ENCODE measurements at regions not wholly inside any gene's neighbourhood (a gene's known extent, or its start where the extent isn't known, plus 50 kb on each side); places are given as distances from the start of the nearest gene placed in this dataset.

- Histone ChIP-seq H3K9me3 (ENCODE audit: control insufficient read depth, insufficient read depth, low read length) (no peaks in the 10 kb centered on the region), H3K27me3 (ENCODE audit: control insufficient read depth, insufficient read depth, low read length) (peaks cover 11% of the 10 kb centered on the region), H3K4me1 (ENCODE audit: control insufficient read depth, insufficient read depth, low read length) (no peaks in the 10 kb centered on the region), H3K36me3 (ENCODE audit: control insufficient read depth, insufficient read depth, low read length) (no peaks in the 10 kb centered on the region), H3K4me3 (ENCODE audit: low read length) (no peak overlapping the region), H3K27ac (ENCODE audit: low read length) (no peak overlapping the region)
- TF ChIP-seq, protein P1, sequence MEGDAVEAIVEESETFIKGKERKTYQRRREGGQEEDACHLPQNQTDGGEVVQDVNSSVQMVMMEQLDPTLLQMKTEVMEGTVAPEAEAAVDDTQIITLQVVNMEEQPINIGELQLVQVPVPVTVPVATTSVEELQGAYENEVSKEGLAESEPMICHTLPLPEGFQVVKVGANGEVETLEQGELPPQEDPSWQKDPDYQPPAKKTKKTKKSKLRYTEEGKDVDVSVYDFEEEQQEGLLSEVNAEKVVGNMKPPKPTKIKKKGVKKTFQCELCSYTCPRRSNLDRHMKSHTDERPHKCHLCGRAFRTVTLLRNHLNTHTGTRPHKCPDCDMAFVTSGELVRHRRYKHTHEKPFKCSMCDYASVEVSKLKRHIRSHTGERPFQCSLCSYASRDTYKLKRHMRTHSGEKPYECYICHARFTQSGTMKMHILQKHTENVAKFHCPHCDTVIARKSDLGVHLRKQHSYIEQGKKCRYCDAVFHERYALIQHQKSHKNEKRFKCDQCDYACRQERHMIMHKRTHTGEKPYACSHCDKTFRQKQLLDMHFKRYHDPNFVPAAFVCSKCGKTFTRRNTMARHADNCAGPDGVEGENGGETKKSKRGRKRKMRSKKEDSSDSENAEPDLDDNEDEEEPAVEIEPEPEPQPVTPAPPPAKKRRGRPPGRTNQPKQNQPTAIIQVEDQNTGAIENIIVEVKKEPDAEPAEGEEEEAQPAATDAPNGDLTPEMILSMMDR (IDR thresholded peaks at IDR 0.05), result no peak
- Mint-ChIP-seq H3K36me3 (no peaks in the 10 kb centered on the region), H3K4me1 (peaks cover 2% of the 10 kb centered on the region in 2 donors), H3K4me3 (no peak overlapping the region), H3K27me3 (ENCODE audit: low read depth in 2 of 2) (peaks cover 20 to 35% of the 10 kb centered on the region in 2 donors), H3K27ac (no peak overlapping the region), H3K9me3 (no peaks in the 10 kb centered on the region)
- no peak for ATAC-seq
- no peak for DNase-seq
- WGBS (ENCODE audit: insufficient coverage), result 93% methylated on average over 3 of the region's 3 CpGs
- intact Hi-C loops (cut with micrococcal nuclease), result no loop called here
Measured at GRCh38 chr2:205931388-205931787, 154.6 kb downstream of the INO80D start.

- Mint-ChIP-seq H3K4me1 (peaks cover 8% of the 10 kb centered on the region in 2 donors), H3K9me3 (no peaks in the 10 kb centered on the region), H3K27ac (no peak overlapping the region), H3K27me3 (ENCODE audit: low read depth in 2 of 2) (peaks cover 25 to 46% of the 10 kb centered on the region in 2 donors), H3K36me3 (no peaks in the 10 kb centered on the region), H3K4me3 (no peak overlapping the region)
- DNase-seq, result no peak
- H3K9me3 ChIP-seq (ENCODE audit: control insufficient read depth, insufficient read depth, low read length), result no peaks in the 10 kb centered on the region
- peaks cover 6% of the 10 kb centered on the region for H3K4me1 ChIP-seq (ENCODE audit: control insufficient read depth, insufficient read depth, low read length)
- ATAC-seq, result no peak
- H3K36me3 ChIP-seq (ENCODE audit: control insufficient read depth, insufficient read depth, low read length), result no peaks in the 10 kb centered on the region
- intact Hi-C loops (cut with micrococcal nuclease), result no loop called here
- H3K4me3 ChIP-seq (ENCODE audit: low read length), result no peak overlapping the region
- no peak overlapping the region for H3K27ac ChIP-seq (ENCODE audit: low read length)
- H3K27me3 ChIP-seq (ENCODE audit: control insufficient read depth, insufficient read depth, low read length), result peaks cover 20% of the 10 kb centered on the region
- WGBS (ENCODE audit: insufficient coverage), result 82% methylated on average over 4 of the region's 4 CpGs
- TF ChIP-seq, protein P1 (IDR thresholded peaks at IDR 0.05), result no peak
Measured at GRCh38 chr2:205930209-205930608, 155.8 kb downstream of the INO80D start.

- H3K27ac Mint-ChIP-seq, result no peak overlapping the region
- Histone ChIP-seq H3K9me3 (ENCODE audit: control insufficient read depth, insufficient read depth, low read length) (no peaks in the 10 kb centered on the region), H3K36me3 (ENCODE audit: control insufficient read depth, insufficient read depth, low read length) (no peaks in the 10 kb centered on the region), H3K4me3 (ENCODE audit: low read length) (no peak overlapping the region), H3K27me3 (ENCODE audit: control insufficient read depth, insufficient read depth, low read length) (peaks cover 20% of the 10 kb centered on the region), H3K27ac (ENCODE audit: low read length) (no peak overlapping the region), H3K4me1 (ENCODE audit: control insufficient read depth, insufficient read depth, low read length) (peaks cover 6% of the 10 kb centered on the region)
- H3K9me3 Mint-ChIP-seq, result no peaks in the 10 kb centered on the region
- intact Hi-C loops (cut with micrococcal nuclease), result loop anchor here (5.0 kb wide), 1 partner anchor 162 kb away; no protein-coding TSS in a partner anchor
- DNase-seq (no peak), ATAC-seq (no peak)
- H3K36me3 Mint-ChIP-seq, result no peaks in the 10 kb centered on the region
- TF ChIP-seq, protein P1 (IDR thresholded peaks at IDR 0.05), result no peak
- H3K27me3 Mint-ChIP-seq (ENCODE audit: low read depth in 2 of 2), result peaks cover 25 to 54% of the 10 kb centered on the region in 2 donors
- H3K4me1 Mint-ChIP-seq, result peaks cover 8% of the 10 kb centered on the region in 2 donors
- H3K4me3 Mint-ChIP-seq, result no peak overlapping the region
- 95% methylated on average over 9 of the region's 9 CpGs for WGBS (ENCODE audit: insufficient coverage)
Measured at GRCh38 chr2:205929246-205929942, 156.6 kb downstream of the INO80D start.
